SJCRH30 (cell line): ENCODE measurements at regions not wholly inside any gene's neighbourhood (a gene's known extent, or its start where the extent isn't known, plus 50 kb on each side); places are given as distances from the start of the nearest gene placed in this dataset.
"Not testable (repeated sequence)": the region's sequence is repeated elsewhere in the genome, so short reads cannot be mapped to it uniquely, and the experiment has no call there.

Experiments used
- DNase-seq, 2 experiments: peaks; one replicate each; pipeline ENCODE4 v3.0.0-alpha.2; 2015 to 2020
- H3K27ac ChIP-seq: fragments of 250-450 bp; sonication (Bioruptor Pico); 2 replicates; pipeline ENCODE4 v1.5.1; 2020; ENCODE audit warnings: mild to moderate bottlenecking, moderate library complexity
- H3K27me3 ChIP-seq: fragments of 250-450 bp; sonication (Bioruptor Pico); 2 replicates; pipeline ENCODE4 v1.5.1; 2020; ENCODE audit warnings: mild to moderate bottlenecking, moderate library complexity
- H3K36me3 ChIP-seq: fragments of 250-450 bp; sonication (Bioruptor Pico); 2 replicates; pipeline ENCODE4 v1.5.1; 2020; ENCODE audit warnings: mild to moderate bottlenecking, moderate library complexity
- H3K4me1 ChIP-seq: fragments of 250-450 bp; sonication (Bioruptor Pico); 2 replicates; pipeline ENCODE4 v1.5.1; 2020; ENCODE audit warnings: mild to moderate bottlenecking, moderate library complexity
- H3K4me3 ChIP-seq: fragments of 250-450 bp; sonication (Bioruptor Pico); 2 replicates; pipeline ENCODE4 v1.5.1; 2020; ENCODE audit warnings: mild to moderate bottlenecking, moderate library complexity
- H3K9me3 ChIP-seq: fragments of 250-450 bp; sonication (Bioruptor Pico); replicated peaks from 2 replicates; pipeline ENCODE4 v1.5.1; 2020; ENCODE audit warnings: mild to moderate bottlenecking, moderate library complexity

GRCh38 chr12:91885851-91886731 lies 259.6 kb downstream of the BTG1 start:
- Histone ChIP-seq H3K4me1 (no peaks in the 10 kb centered on the region), H3K27me3 (no peaks in the 10 kb centered on the region)
- DNase-seq, result no peak

GRCh38 chr12:91884230-91884629 lies 261.4 kb downstream of the BTG1 start:
- no peak for DNase-seq
- H3K36me3 ChIP-seq, result no peaks in the 10 kb centered on the region

More at GRCh38 chr12:91885851-91886731, 259.6 kb downstream of the BTG1 start:
- no peaks in the 10 kb centered on the region for H3K9me3 ChIP-seq
- H3K4me3 ChIP-seq, result no peak overlapping the region
- H3K27ac ChIP-seq, result no peak overlapping the region
- no peaks in the 10 kb centered on the region for H3K36me3 ChIP-seq

GRCh38 chr12:91883811-91884210 lies 261.8 kb downstream of the BTG1 start:
- DNase-seq, result no peak
- no peaks in the 10 kb centered on the region for H3K27me3 ChIP-seq

More at GRCh38 chr12:91884230-91884629, 261.4 kb downstream of the BTG1 start:
- H3K27ac ChIP-seq, result no peak overlapping the region
- H3K4me3 ChIP-seq, result no peak overlapping the region
- no peaks in the 10 kb centered on the region for H3K27me3 ChIP-seq
- H3K4me1 ChIP-seq, result no peaks in the 10 kb centered on the region
- no peaks in the 10 kb centered on the region for H3K9me3 ChIP-seq

GRCh38 chr12:91882910-91883309 lies 262.7 kb downstream of the BTG1 start:
- H3K27me3 ChIP-seq, result no peaks in the 10 kb centered on the region
- H3K9me3 ChIP-seq, result no peaks in the 10 kb centered on the region
- H3K27ac ChIP-seq, result no peak overlapping the region
- no peaks in the 10 kb centered on the region for H3K4me1 ChIP-seq
- no peaks in the 10 kb centered on the region for H3K36me3 ChIP-seq
- no peak for DNase-seq
- H3K4me3 ChIP-seq, result no peak overlapping the region

More at GRCh38 chr12:91883811-91884210, 261.8 kb downstream of the BTG1 start:
- Histone ChIP-seq H3K36me3 (no peaks in the 10 kb centered on the region), H3K4me1 (no peaks in the 10 kb centered on the region), H3K27ac (no peak overlapping the region), H3K4me3 (no peak overlapping the region), H3K9me3 (no peaks in the 10 kb centered on the region)

- H3K27ac ChIP-seq, result no peak overlapping the region
- DNase-seq, result no peak
- H3K9me3 ChIP-seq, result no peaks in the 10 kb centered on the region
- no peak overlapping the region for H3K4me3 ChIP-seq
- no peaks in the 10 kb centered on the region; the same call in none of the 2 replicates for H3K4me1 ChIP-seq
- H3K27me3 ChIP-seq, result no peaks in the 10 kb centered on the region
- H3K36me3 ChIP-seq, result no peaks in the 10 kb centered on the region
Observed at GRCh38 chr12:91880528-91880927, 265.1 kb downstream of the BTG1 start.

GRCh38 chr12:91877456-91878235 lies 268.0 kb downstream of the BTG1 start:
- no peaks in the 10 kb centered on the region; the same call in none of the 2 replicates for H3K4me1 ChIP-seq
- no peaks in the 10 kb centered on the region for H3K27me3 ChIP-seq
- H3K27ac ChIP-seq, result no peak overlapping the region
- no peak overlapping the region for H3K4me3 ChIP-seq
- no peaks in the 10 kb centered on the region for H3K9me3 ChIP-seq
- DNase-seq, result no peak
- no peaks in the 10 kb centered on the region for H3K36me3 ChIP-seq

- Histone ChIP-seq H3K27me3 (no peaks in the 10 kb centered on the region), H3K4me1 (no peaks in the 10 kb centered on the region; the same call in none of the 2 replicates), H3K9me3 (no peaks in the 10 kb centered on the region), H3K4me3 (no peak overlapping the region), H3K36me3 (no peaks in the 10 kb centered on the region), H3K27ac (no peak overlapping the region)
- peak in 1 of 2 experiments; percentile 12 for DNase-seq
Observed at GRCh38 chr12:91877022-91877421, 268.6 kb downstream of the BTG1 start.

- H3K4me1 ChIP-seq, DNase-seq, H3K9me3 ChIP-seq, H3K36me3 ChIP-seq, H3K4me3 ChIP-seq, H3K27me3 ChIP-seq, H3K27ac ChIP-seq: not testable (repeated sequence)
Observed at GRCh38 chr12:91875671-91876070, 270.0 kb downstream of the BTG1 start.

GRCh38 chr12:91874086-91874865 lies 271.4 kb downstream of the BTG1 start:
- H3K36me3 ChIP-seq, result no peaks in the 10 kb centered on the region
- no peaks in the 10 kb centered on the region; the same call in none of the 2 replicates for H3K4me1 ChIP-seq
- H3K27ac ChIP-seq, result no peak overlapping the region
- H3K4me3 ChIP-seq, result no peak overlapping the region
- no peaks in the 10 kb centered on the region for H3K9me3 ChIP-seq
- H3K27me3 ChIP-seq, result no peaks in the 10 kb centered on the region
- no peak for DNase-seq

GRCh38 chr12:91871751-91872150 lies 273.9 kb downstream of the BTG1 start:
- H3K4me3 ChIP-seq, result no peak overlapping the region
- H3K36me3 ChIP-seq, result no peaks in the 10 kb centered on the region
- H3K9me3 ChIP-seq, result no peaks in the 10 kb centered on the region
- DNase-seq, result no peak
- H3K4me1 ChIP-seq, result no peaks in the 10 kb centered on the region
- no peak overlapping the region for H3K27ac ChIP-seq
- no peaks in the 10 kb centered on the region for H3K27me3 ChIP-seq

- H3K4me1 ChIP-seq, result no peaks in the 10 kb centered on the region
- no peaks in the 10 kb centered on the region for H3K27me3 ChIP-seq
- no peak overlapping the region for H3K4me3 ChIP-seq
- no peaks in the 10 kb centered on the region for H3K9me3 ChIP-seq
- no peaks in the 10 kb centered on the region for H3K36me3 ChIP-seq
- no peak overlapping the region for H3K27ac ChIP-seq
- DNase-seq, result no peak
Observed at GRCh38 chr12:91870872-91871707, 274.6 kb downstream of the BTG1 start.

GRCh38 chr12:91868054-91868453 lies 277.6 kb downstream of the BTG1 start:
- no peaks in the 10 kb centered on the region for H3K27me3 ChIP-seq
- DNase-seq, result no peak
- H3K4me1 ChIP-seq, result no peaks in the 10 kb centered on the region
- no peak overlapping the region for H3K27ac ChIP-seq
- H3K9me3 ChIP-seq, result no peaks in the 10 kb centered on the region
- H3K36me3 ChIP-seq, result no peaks in the 10 kb centered on the region
- no peak overlapping the region for H3K4me3 ChIP-seq

- Histone ChIP-seq H3K36me3 (no peaks in the 10 kb centered on the region), H3K27me3 (no peaks in the 10 kb centered on the region), H3K27ac (no peak overlapping the region), H3K4me3 (no peak overlapping the region), H3K9me3 (no peaks in the 10 kb centered on the region), H3K4me1 (no peaks in the 10 kb centered on the region)
- peak in 1 of 2 experiments; percentile 1 for DNase-seq
Observed at GRCh38 chr12:91866566-91866965, 279.1 kb downstream of the BTG1 start.

- Histone ChIP-seq H3K36me3 (no peaks in the 10 kb centered on the region), H3K4me3 (no peak overlapping the region), H3K27ac (no peak overlapping the region), H3K4me1 (no peaks in the 10 kb centered on the region), H3K9me3 (no peaks in the 10 kb centered on the region), H3K27me3 (no peaks in the 10 kb centered on the region)
- no peak for DNase-seq
Observed at GRCh38 chr12:91863702-91864101, 281.9 kb downstream of the BTG1 start.
